ENCODE measurements at regions not wholly inside any gene's neighbourhood (a gene's known extent, or its start where the extent isn't known, plus 50 kb on each side); places are given as distances from the start of the nearest gene placed in this dataset.
"Not testable (repeated sequence)": the region's sequence is repeated elsewhere in the genome, so short reads cannot be mapped to it uniquely, and the experiment has no call there.

DNA sequence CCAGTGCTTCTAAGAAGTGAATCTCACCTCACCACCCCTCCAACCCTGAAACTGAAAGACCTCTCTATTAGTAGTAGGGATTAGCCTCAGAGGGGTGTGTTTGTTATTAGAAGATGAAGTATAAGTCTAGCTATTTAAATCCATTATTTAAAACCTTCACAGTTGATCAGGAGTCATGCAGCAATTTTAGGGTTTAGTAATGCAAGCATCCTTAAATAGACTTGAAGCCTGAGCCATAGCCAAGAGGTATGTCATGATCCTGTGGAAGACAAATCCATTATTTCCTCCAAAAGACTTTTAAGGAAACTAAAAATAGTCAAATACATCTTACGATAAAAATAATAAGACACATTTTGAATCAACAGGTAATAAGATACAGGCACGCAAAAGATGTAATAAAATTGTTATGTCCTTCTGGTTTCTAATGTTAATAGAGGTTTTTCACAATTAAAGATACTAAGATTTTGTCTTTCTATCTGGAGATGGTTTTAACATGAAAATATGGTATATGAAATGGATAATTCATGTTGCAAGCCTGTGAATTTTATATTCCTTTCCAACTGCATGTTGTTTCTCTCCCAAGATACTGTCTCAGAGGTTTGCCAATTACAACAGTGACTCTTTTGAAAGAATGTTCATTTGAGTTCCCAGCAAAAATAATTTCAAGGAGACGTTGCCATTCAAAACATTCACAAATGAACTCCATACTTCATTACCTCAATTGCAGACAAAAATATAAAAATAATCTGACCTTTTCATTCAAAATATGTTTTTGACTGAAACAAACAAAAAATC is 68.0 kb downstream of the LUZP4 start:
- H3K4me1 Mint-ChIP-seq: peaks cover 3% of the 10 kb centered on the region
- H4K20me1 ChIP-seq (ENCODE audit: insufficient read depth, low read length): no peaks in the 10 kb centered on the region
- peaks cover 0 to 9% of the 10 kb centered on the region in 2 donors for H3K27me3 ChIP-seq (ENCODE audit: control insufficient read depth in 2 of 2, insufficient read depth in 2 of 2, low read length in 2 of 2)
- no CpG with 5 or more reads among the region's 3 CpGs for WGBS (ENCODE audit: insufficient coverage)
- intact Hi-C loops (cut with micrococcal nuclease): no loop called here
- H3K36me3 Mint-ChIP-seq: no peaks in the 10 kb centered on the region
- H3K4me1 ChIP-seq (ENCODE audit: control insufficient read depth in 1 of 2, insufficient read depth in 2 of 2, low read length in 2 of 2): no peaks in the 10 kb centered on the region
- no peak overlapping the region for H3K4me3 Mint-ChIP-seq
- H3K27ac Mint-ChIP-seq: no peak overlapping the region
- H3K4me3 ChIP-seq (replicated peaks in 1 of 3; ENCODE audit: low read depth in 2 of 3, low read length in 3 of 3): no peak overlapping the region
- DNase-seq: no peak
- TF ChIP-seq, protein P1, sequence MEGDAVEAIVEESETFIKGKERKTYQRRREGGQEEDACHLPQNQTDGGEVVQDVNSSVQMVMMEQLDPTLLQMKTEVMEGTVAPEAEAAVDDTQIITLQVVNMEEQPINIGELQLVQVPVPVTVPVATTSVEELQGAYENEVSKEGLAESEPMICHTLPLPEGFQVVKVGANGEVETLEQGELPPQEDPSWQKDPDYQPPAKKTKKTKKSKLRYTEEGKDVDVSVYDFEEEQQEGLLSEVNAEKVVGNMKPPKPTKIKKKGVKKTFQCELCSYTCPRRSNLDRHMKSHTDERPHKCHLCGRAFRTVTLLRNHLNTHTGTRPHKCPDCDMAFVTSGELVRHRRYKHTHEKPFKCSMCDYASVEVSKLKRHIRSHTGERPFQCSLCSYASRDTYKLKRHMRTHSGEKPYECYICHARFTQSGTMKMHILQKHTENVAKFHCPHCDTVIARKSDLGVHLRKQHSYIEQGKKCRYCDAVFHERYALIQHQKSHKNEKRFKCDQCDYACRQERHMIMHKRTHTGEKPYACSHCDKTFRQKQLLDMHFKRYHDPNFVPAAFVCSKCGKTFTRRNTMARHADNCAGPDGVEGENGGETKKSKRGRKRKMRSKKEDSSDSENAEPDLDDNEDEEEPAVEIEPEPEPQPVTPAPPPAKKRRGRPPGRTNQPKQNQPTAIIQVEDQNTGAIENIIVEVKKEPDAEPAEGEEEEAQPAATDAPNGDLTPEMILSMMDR (IDR thresholded peaks at IDR 0.05): no peak
- H3K4me2 ChIP-seq (replicated peaks; ENCODE audit: extremely low read depth, low read length, poor library complexity, severe bottlenecking): no peak overlapping the region
- no peak overlapping the region for H3K9ac ChIP-seq (ENCODE audit: insufficient read depth, low read length, poor library complexity, severe bottlenecking)
- H3K9me3 Mint-ChIP-seq: peaks cover 3 to 9% (median 7%) of the 10 kb centered on the region in 7 donors
- H3K79me2 ChIP-seq (ENCODE audit: insufficient read depth, low read length): no peaks in the 10 kb centered on the region
- no peak overlapping the region for H3K27ac ChIP-seq (ENCODE audit: low read depth in 1 of 2, low read length in 2 of 2)
- no peak overlapping the region for H2AFZ ChIP-seq (ENCODE audit: insufficient read depth, low read depth, low read length, poor library complexity, severe bottlenecking)
- H3K36me3 ChIP-seq (replicated peaks in 1 of 2; ENCODE audit: control insufficient read depth in 1 of 2, insufficient read depth in 2 of 2, low read length in 2 of 2): no peaks in the 10 kb centered on the region
- H3K9me3 ChIP-seq (replicated peaks in 1 of 2; ENCODE audit: control insufficient read depth in 1 of 2, insufficient read depth in 1 of 2, low read length in 2 of 2): no peaks in the 10 kb centered on the region
- H3K27me3 Mint-ChIP-seq (ENCODE audit: low read depth in 3 of 3): peaks cover 0 to 9% (median 3%) of the 10 kb centered on the region in 3 donors

DNA sequence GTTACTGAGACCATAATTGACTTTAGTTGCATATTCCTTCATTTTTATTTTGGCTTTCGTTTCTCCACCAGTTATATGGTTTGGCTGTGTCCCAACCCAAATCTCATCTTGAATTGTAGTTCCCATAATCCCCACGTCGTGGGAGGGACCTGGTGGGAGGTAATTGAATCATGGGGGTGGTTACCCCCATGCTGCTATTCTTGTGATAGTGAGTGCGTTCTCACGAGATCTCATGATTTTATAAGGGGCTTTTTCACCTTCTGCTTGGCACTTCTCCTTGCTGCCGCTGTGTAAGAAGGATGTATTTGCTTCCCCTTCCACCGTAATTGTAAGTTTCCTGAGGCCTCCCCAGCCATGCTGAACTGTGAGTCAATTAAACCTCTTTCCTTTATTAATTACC is 70.0 kb downstream of the LUZP4 start:
- H3K27ac Mint-ChIP-seq; H3K4me3 ChIP-seq (replicated peaks in 1 of 3; ENCODE audit: low read depth in 2 of 3, low read length in 3 of 3); intact Hi-C loops (cut with micrococcal nuclease): not testable (repeated sequence)

More for the DNA sequence above, 70.0 kb downstream of the LUZP4 start:
- not testable (repeated sequence) for DNase-seq; H3K9me3 ChIP-seq (replicated peaks in 1 of 2; ENCODE audit: control insufficient read depth in 1 of 2, insufficient read depth in 1 of 2, low read length in 2 of 2); H3K27ac ChIP-seq (ENCODE audit: low read depth in 1 of 2, low read length in 2 of 2); H3K4me1 Mint-ChIP-seq; H3K27me3 Mint-ChIP-seq (ENCODE audit: low read depth in 3 of 3); H3K4me1 ChIP-seq (ENCODE audit: control insufficient read depth in 1 of 2, insufficient read depth in 2 of 2, low read length in 2 of 2); H3K4me3 Mint-ChIP-seq; H3K36me3 ChIP-seq (replicated peaks in 1 of 2; ENCODE audit: control insufficient read depth in 1 of 2, insufficient read depth in 2 of 2, low read length in 2 of 2); H4K20me1 ChIP-seq (ENCODE audit: insufficient read depth, low read length); H3K4me2 ChIP-seq (replicated peaks; ENCODE audit: extremely low read depth, low read length, poor library complexity, severe bottlenecking); H3K79me2 ChIP-seq (ENCODE audit: insufficient read depth, low read length); H2AFZ ChIP-seq (ENCODE audit: insufficient read depth, low read depth, low read length, poor library complexity, severe bottlenecking); H3K9me3 Mint-ChIP-seq; H3K36me3 Mint-ChIP-seq; H3K9ac ChIP-seq (ENCODE audit: insufficient read depth, low read length, poor library complexity, severe bottlenecking); H3K27me3 ChIP-seq (ENCODE audit: control insufficient read depth in 2 of 2, insufficient read depth in 2 of 2, low read length in 2 of 2)
- no CpG with 5 or more reads among the region's 7 CpGs for WGBS (ENCODE audit: insufficient coverage)

Data from CD14-positive monocyte (primary cell).